B cell (primary cell): ENCODE measurements at regions not wholly inside any gene's neighbourhood (a gene's known extent, or its start where the extent isn't known, plus 50 kb on each side); places are given as distances from the start of the nearest gene placed in this dataset.

Experiments used
- EZH2 ChIP-seq: IDR thresholded peaks from 2 replicates; pipeline ENCODE4 v1.6.1; 2012; ENCODE audit warnings: borderline replicate concordance, low read depth, mild to moderate bottlenecking, moderate library complexity, low read length; ENCODE audit not compliant: insufficient read depth, poor library complexity, severe bottlenecking
- TF ChIP-seq, protein P1 (sequence below): fragments of 200-600 bp; IDR thresholded peaks from one replicate; pipeline ENCODE4 v1.8.0; 2022; ENCODE audit warnings: antibody characterized with exemption, mild to moderate bottlenecking

DNA sequence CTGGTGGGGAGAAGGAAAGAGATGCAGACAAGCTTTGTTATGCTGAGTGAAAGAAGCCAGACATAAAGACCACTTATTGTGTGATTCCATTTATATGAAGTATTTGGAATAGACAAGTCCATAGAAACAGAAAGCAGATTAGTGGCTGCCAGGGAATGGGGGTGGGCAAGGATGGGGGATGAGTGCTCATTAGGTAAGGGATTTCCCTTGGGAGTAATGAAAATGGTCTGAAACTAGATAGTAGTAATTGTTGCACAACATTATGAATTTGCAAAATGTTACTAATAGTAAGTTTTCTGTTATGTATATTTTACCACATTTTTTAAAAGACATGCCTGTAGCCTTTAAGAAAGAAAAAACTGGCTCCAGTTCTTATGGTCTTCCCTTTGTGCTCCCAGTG is 154.9 kb downstream of the LNPK start:
- TF ChIP-seq, protein P1, sequence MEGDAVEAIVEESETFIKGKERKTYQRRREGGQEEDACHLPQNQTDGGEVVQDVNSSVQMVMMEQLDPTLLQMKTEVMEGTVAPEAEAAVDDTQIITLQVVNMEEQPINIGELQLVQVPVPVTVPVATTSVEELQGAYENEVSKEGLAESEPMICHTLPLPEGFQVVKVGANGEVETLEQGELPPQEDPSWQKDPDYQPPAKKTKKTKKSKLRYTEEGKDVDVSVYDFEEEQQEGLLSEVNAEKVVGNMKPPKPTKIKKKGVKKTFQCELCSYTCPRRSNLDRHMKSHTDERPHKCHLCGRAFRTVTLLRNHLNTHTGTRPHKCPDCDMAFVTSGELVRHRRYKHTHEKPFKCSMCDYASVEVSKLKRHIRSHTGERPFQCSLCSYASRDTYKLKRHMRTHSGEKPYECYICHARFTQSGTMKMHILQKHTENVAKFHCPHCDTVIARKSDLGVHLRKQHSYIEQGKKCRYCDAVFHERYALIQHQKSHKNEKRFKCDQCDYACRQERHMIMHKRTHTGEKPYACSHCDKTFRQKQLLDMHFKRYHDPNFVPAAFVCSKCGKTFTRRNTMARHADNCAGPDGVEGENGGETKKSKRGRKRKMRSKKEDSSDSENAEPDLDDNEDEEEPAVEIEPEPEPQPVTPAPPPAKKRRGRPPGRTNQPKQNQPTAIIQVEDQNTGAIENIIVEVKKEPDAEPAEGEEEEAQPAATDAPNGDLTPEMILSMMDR = no peak
- TF ChIP-seq EZH2 = no peak
